Lower leg skin (tissue), 3 donors: ENCODE measurements at regions not wholly inside any gene's neighbourhood (a gene's known extent, or its start where the extent isn't known, plus 50 kb on each side); places are given as distances from the start of the nearest gene placed in this dataset.
"Not testable (repeated sequence)": the region's sequence is repeated elsewhere in the genome, so short reads cannot be mapped to it uniquely, and the experiment has no call there.

Experiments
- CTCF ChIP-seq, 3 donors: fragments of 450-650 bp; IDR thresholded peaks; one replicate each; pipeline ENCODE4 v1.5.1; 2016; ENCODE audit warnings: antibody characterized with exemption in 3 of 3, mild to moderate bottlenecking in 3 of 3, moderate library complexity in 2 of 3
- POLR2A ChIP-seq, 2 donors: fragments of 450-650 bp; IDR thresholded peaks; one replicate each; pipeline ENCODE4 v1.6.1; 2016 to 2017; ENCODE audit warnings: antibody characterized with exemption in 2 of 2, mild to moderate bottlenecking in 1 of 2, moderate library complexity in 1 of 2

- TF ChIP-seq CTCF, POLR2A (IDR thresholded peaks at IDR 0.05): not testable (repeated sequence)
These were observed 172.0 kb downstream of the SPATA31A1 start for GRCh38 chr9:39527387-39528029.
